ENCODE measurements at regions not wholly inside any gene's neighbourhood (a gene's known extent, or its start where the extent isn't known, plus 50 kb on each side); places are given as distances from the start of the nearest gene placed in this dataset.

- TF ChIP-seq POLR2A (IDR thresholded peaks at IDR 0.05) (no peak), CTCF (IDR thresholded peaks at IDR 0.05) (no peak)
Observed at GRCh38 chr5:4947106-4947505, 193.0 kb upstream of the ADAMTS16 start.
